Esophagus squamous epithelium (tissue), 4 donors: ENCODE measurements at regions not wholly inside any gene's neighbourhood (a gene's known extent, or its start where the extent isn't known, plus 50 kb on each side); places are given as distances from the start of the nearest gene placed in this dataset.

Source experiments
- POLR2A ChIP-seq, 4 donors: fragments of 450-650 bp; IDR thresholded peaks; one replicate each; pipeline ENCODE4 v1.6.1; 2017; ENCODE audit warnings: antibody characterized with exemption in 4 of 4, mild to moderate bottlenecking in 4 of 4, moderate library complexity in 3 of 4
- TF ChIP-seq, protein P1 (sequence below), 6 experiments: fragments of 450-650 bp in 4 of 6; fragments of 200-600 bp in 2 of 6; sonication (generic) in 2 of 6; IDR thresholded peaks; one replicate each; pipeline ENCODE4 v1.5.1; 2016 to 2019; ENCODE audit warnings: antibody characterized with exemption in 6 of 6, mild to moderate bottlenecking in 4 of 6, moderate library complexity in 4 of 6

DNA sequence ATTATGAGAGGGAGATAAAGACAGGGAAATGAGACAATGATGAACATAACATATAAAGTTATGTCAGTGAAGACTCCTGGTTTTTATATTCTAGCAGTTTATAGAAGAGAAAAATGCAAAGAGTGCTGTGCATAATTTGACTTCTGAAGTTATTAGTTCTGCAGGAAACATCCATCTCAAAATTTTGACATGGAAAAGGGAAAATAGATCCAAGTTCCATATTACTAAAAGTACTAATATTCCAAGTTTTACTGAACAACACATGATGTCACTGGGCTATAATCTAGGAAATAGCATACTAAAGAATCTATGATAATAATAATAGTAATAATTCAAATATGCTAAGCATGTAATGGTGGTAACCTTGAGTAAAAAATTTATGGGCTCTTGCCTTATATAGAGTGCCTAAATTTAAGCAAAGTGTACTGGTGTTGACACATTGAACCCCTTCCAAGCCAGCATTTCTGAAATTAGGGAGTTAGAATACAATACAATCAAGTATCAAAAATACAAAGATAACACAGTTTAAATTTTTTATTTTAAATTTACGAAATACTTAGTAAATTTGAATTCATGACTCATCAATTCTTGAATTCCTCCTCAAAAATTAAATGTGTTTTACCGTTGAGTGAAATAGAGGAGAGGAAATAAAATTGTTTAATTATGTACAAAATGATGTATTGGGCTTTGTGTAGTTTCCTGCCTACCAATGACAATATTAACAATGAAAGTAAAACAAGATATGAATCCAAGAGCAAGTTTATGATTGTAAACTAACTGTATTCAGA is 102.8 kb upstream of the KCND2 start:
- TF ChIP-seq, protein P1, sequence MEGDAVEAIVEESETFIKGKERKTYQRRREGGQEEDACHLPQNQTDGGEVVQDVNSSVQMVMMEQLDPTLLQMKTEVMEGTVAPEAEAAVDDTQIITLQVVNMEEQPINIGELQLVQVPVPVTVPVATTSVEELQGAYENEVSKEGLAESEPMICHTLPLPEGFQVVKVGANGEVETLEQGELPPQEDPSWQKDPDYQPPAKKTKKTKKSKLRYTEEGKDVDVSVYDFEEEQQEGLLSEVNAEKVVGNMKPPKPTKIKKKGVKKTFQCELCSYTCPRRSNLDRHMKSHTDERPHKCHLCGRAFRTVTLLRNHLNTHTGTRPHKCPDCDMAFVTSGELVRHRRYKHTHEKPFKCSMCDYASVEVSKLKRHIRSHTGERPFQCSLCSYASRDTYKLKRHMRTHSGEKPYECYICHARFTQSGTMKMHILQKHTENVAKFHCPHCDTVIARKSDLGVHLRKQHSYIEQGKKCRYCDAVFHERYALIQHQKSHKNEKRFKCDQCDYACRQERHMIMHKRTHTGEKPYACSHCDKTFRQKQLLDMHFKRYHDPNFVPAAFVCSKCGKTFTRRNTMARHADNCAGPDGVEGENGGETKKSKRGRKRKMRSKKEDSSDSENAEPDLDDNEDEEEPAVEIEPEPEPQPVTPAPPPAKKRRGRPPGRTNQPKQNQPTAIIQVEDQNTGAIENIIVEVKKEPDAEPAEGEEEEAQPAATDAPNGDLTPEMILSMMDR (IDR thresholded peaks at IDR 0.05) = no peak
- TF ChIP-seq POLR2A (IDR thresholded peaks at IDR 0.05) = no peak
